Activated CD4-positive, alpha-beta memory T cell treated with anti-CD3 and anti-CD28 coated beads for 36 hours (primary cell): ENCODE measurements at regions not wholly inside any gene's neighbourhood (a gene's known extent, or its start where the extent isn't known, plus 50 kb on each side); places are given as distances from the start of the nearest gene placed in this dataset.
"Not testable (repeated sequence)": the region's sequence is repeated elsewhere in the genome, so short reads cannot be mapped to it uniquely, and the experiment has no call there.

Source experiments
- CTCF ChIA-PET: fragments of 350-600 bp; sonication (Branson Sonifier 250); formaldehyde crosslinking; loops from one replicate; lab custom pipeline; 2021; ENCODE audit warnings: antibody characterized with exemption, inconsistent platforms; lab: Charles Lee
- POLR2A ChIA-PET: fragments of 350-600 bp; sonication (Branson Sonifier 250); formaldehyde crosslinking; loops from one replicate; lab custom pipeline; 2021; ENCODE audit warnings: antibody characterized with exemption; lab: Charles Lee
- DNase-seq: peaks from one replicate; pipeline ENCODE4 v3.0.0-alpha.2; 2020
- H3K27ac Mint-ChIP-seq: one replicate; pipeline ENCODE4 v1.8.0; 2021; ENCODE audit warnings: mixed read lengths
- H3K27me3 Mint-ChIP-seq: one replicate; pipeline ENCODE4 v1.8.0; 2021; ENCODE audit warnings: mixed read lengths
- H3K36me3 Mint-ChIP-seq: one replicate; pipeline ENCODE4 v1.8.0; 2021; ENCODE audit warnings: mixed read lengths
- H3K4me1 Mint-ChIP-seq: one replicate; pipeline ENCODE4 v1.8.0; 2021; ENCODE audit warnings: low read depth, mixed read lengths
- H3K4me3 Mint-ChIP-seq: one replicate; pipeline ENCODE4 v1.8.0; 2021; ENCODE audit warnings: mild to moderate bottlenecking, mixed read lengths
- H3K9me3 Mint-ChIP-seq: one replicate; pipeline ENCODE4 v1.8.0; 2021; ENCODE audit warnings: mixed read lengths
- intact Hi-C: fragments of 100-400 bp; cut with micrococcal nuclease; formaldehyde crosslinking; loops from one replicate; pipeline ENCODE4 v1.15.1; 2023

DNA sequence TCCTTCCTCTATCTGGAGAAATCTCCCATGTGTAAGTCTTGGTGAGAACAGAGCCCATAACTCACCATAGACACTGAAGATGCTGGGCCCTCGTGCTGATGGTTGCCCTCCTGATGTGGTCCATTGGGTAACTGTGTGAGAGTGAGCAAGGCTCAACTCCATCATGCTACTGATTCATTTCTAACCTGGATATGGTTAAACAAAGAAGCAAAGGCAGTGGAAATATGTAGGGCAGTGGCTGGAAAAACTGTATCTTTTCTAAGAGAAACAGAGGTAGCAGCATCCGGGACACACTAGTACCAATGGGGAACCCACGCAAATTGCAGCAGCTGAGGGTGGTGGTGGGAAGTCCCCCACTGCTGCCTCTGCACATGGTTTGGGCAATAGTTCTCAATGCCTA is 221.7 kb downstream of the KLF6 start:
- Mint-ChIP-seq H3K27ac (peak overlapping the region; percentile 35), H3K4me3 (no peak overlapping the region), H3K27me3 (no peaks in the 10 kb centered on the region), H3K9me3 (peaks cover 13% of the 10 kb centered on the region), H3K36me3 (peaks cover 5% of the 10 kb centered on the region), H3K4me1 (peaks cover 27% of the 10 kb centered on the region)
- peak; percentile 82 for DNase-seq
- ChIA-PET CTCF (no interaction called here), POLR2A (interaction anchor here (1.2 to 1.3 kb wide), 2 partner anchors 9 to 214 kb away, joined by 3 read pairs; no protein-coding TSS in a partner anchor)
- intact Hi-C loops: loop anchor here (1.0 to 5.0 kb wide), 7 partner anchors 46 to 247 kb away; no protein-coding TSS in a partner anchor

DNA sequence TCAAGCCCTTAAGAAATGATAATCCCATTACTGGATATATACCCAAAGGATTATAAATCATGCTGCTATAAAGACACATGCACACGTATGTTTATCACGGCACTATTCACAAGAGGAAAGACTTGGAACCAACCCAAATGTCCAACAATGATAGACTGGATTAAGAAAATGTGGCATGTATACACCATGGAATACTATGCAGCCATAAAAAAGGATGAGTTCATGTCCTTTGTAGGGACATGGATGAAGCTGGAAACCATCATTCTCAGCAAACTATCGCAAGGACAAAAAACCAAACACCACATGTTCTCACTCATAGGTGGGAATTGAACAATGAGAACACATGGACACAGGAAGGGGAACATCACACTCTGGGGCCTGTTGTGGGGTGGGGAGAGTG is 224.4 kb downstream of the KLF6 start:
- CTCF ChIA-PET, H3K27ac Mint-ChIP-seq: not testable (repeated sequence)
- intact Hi-C loops: loop anchor here (5.0 kb wide), 5 partner anchors 43 to 222 kb away; no protein-coding TSS in a partner anchor

DNA sequence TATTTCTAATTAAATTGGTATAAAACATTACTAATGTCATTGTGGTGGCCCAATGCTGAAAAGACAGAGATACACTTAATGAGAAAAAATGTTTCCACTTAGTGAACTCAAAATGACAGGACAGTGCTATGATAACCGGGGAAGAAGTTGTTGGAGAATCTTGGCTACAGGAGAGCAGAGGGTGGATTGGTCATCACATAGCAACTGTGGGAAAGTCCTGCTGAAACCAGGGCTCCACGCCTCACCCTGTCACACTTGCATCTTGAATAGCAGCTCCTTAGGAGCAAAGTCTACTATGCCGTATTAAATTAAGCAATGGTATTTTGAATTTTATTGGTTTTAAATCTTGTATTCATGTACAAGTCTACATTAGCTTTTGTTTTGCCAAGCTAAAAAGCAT is 225.5 kb downstream of the KLF6 start:
- no peak for DNase-seq
- no peaks in the 10 kb centered on the region for H3K27me3 Mint-ChIP-seq
- no peaks in the 10 kb centered on the region for H3K9me3 Mint-ChIP-seq
- ChIA-PET CTCF (no interaction called here), POLR2A (no interaction called here)
- H3K4me3 Mint-ChIP-seq: no peak overlapping the region
- no peak overlapping the region for H3K27ac Mint-ChIP-seq
- intact Hi-C loops: no loop called here
- H3K4me1 Mint-ChIP-seq: peaks cover 17% of the 10 kb centered on the region
- no peaks in the 10 kb centered on the region for H3K36me3 Mint-ChIP-seq

More for the DNA sequence above, 224.4 kb downstream of the KLF6 start:
- DNase-seq, H3K36me3 Mint-ChIP-seq, POLR2A ChIA-PET, H3K9me3 Mint-ChIP-seq, H3K27me3 Mint-ChIP-seq, H3K4me3 Mint-ChIP-seq: not testable (repeated sequence)
- H3K4me1 Mint-ChIP-seq: peaks cover 17% of the 10 kb centered on the region

DNA sequence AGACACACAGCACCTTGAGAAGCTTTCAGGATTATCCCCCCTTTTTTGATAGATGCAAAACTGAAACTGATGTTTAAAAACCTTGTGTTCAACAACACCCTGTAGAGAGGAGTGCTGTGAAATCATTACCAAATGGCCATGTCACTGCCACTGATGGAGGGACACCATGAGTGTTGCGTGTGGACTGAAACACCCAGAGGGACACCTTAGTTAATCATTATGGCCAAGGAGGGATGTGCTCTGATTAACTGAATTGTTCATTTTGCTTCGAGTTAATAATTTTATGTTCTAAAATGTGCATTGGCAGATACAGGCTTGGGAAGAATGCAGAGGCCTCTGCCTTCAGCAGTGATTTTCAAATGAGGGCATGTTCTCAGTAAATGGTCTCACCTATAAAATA is 226.0 kb downstream of the KLF6 start:
- intact Hi-C loops: no loop called here
- no peaks in the 10 kb centered on the region for H3K36me3 Mint-ChIP-seq
- CTCF ChIA-PET: no interaction called here

DNA sequence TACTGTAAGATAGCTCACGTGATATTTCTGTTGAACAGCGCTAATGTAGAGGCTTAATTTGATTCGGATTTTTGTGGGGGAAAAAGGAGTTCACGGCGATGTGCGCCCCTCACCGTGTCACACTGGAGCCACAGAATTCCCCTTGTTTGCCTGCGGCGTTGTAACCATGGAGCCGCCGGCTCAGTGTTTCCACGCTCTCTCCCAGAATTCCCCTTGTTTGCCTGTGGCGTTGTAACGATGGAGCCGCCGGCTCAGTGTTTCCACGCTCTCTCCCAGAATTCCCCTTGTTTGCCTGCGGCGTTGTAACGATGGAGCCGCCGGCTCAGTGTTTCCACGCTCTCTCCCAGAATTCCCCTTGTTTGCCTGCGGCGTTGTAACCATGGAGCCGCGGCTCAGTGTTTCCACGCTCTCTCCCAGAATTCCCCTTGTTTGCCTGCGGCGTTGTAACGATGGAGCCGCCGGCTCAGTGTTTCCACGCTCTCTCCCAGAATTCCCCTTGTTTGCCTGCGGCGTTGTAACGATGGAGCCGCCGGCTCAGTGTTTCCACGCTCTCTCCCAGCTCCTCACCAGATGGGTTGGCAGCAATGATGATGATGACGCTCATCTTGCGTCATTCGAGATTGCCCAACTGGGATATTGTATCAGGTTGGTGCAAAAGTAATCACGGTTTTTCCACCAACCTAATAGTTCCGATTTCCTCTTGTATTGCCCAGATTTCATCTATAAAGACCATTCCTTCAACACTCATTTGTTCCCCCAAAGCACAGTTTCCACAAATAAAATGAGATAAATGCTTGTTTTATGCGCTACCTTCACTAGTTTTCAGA is 228.6 kb downstream of the KLF6 start:
- H3K4me3 Mint-ChIP-seq: peak overlapping the region; percentile 27
- H3K36me3 Mint-ChIP-seq, POLR2A ChIA-PET, H3K27ac Mint-ChIP-seq, H3K4me1 Mint-ChIP-seq, H3K9me3 Mint-ChIP-seq, CTCF ChIA-PET, H3K27me3 Mint-ChIP-seq, intact Hi-C loops, DNase-seq: not testable (repeated sequence)

More for the DNA sequence above, 226.0 kb downstream of the KLF6 start:
- peaks cover 17% of the 10 kb centered on the region for H3K4me1 Mint-ChIP-seq
- H3K4me3 Mint-ChIP-seq: no peak overlapping the region
- H3K27ac Mint-ChIP-seq: no peak overlapping the region
- no peaks in the 10 kb centered on the region for H3K9me3 Mint-ChIP-seq
- POLR2A ChIA-PET: no interaction called here
- DNase-seq: no peak
- H3K27me3 Mint-ChIP-seq: no peaks in the 10 kb centered on the region

DNA sequence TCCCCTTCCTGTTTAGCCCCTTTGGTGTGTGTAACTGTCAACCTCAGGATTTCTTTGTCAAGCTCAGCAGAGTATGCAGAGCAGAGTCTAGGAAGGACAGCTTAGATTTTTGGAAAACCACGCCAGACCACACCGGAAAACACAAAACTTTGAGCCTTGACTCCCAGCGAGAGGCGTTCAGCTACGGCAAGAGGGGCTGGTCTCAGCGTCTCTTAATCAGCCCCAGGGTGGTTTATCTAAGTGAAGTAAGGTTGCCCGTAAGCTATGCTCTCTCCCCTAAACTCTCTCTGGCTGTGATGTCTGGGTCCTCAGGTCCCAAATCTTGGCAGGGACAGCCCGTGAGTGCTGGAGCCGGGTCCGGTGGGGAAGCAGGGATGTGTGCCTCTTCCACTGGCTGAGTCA is 230.9 kb downstream of the KLF6 start:
- no peak overlapping the region for H3K27ac Mint-ChIP-seq
- no peaks in the 10 kb centered on the region for H3K36me3 Mint-ChIP-seq
- DNase-seq: no peak
- ChIA-PET CTCF (interaction anchor here (1.0 kb wide), 1 partner anchor 356 kb away, joined by 3 read pairs; no protein-coding TSS in a partner anchor), POLR2A (interaction anchor here (0.6 kb wide), 1 partner anchor 10 kb away, joined by 3 read pairs; no protein-coding TSS in a partner anchor)
- H3K9me3 Mint-ChIP-seq: no peaks in the 10 kb centered on the region
- peak overlapping the region; percentile 30 for H3K4me3 Mint-ChIP-seq
- H3K27me3 Mint-ChIP-seq: no peaks in the 10 kb centered on the region
- peaks cover 9% of the 10 kb centered on the region for H3K4me1 Mint-ChIP-seq
- intact Hi-C loops: no loop called here

DNA sequence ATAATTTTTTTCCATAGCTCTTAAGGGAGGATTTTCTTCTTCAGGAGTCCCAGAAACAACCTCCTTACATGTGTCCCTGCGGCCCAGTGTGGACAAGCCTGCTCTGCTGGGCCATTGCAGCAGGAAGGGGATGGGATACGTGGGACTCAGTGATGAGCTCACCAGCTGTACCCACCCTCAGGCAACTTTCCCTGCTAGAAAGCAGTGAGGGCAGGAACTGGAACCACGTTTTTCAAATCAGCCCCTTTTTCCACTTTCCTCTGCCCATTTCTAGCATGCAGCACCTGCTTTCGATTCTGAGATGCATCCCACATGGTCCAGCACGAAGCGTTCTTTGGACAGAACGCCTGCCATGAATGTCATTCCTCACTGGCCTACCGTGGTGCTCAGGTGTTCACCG is 232.7 kb downstream of the KLF6 start:
- H3K27me3 Mint-ChIP-seq: peaks cover 2% of the 10 kb centered on the region
- DNase-seq: no peak
- peaks cover 7% of the 10 kb centered on the region for H3K9me3 Mint-ChIP-seq
- peaks cover 9% of the 10 kb centered on the region for H3K4me1 Mint-ChIP-seq
- H3K4me3 Mint-ChIP-seq: no peak overlapping the region
- peaks cover 2% of the 10 kb centered on the region for H3K36me3 Mint-ChIP-seq
- CTCF ChIA-PET: no interaction called here
- intact Hi-C loops: no loop called here
- H3K27ac Mint-ChIP-seq: no peak overlapping the region
- POLR2A ChIA-PET: no interaction called here

DNA sequence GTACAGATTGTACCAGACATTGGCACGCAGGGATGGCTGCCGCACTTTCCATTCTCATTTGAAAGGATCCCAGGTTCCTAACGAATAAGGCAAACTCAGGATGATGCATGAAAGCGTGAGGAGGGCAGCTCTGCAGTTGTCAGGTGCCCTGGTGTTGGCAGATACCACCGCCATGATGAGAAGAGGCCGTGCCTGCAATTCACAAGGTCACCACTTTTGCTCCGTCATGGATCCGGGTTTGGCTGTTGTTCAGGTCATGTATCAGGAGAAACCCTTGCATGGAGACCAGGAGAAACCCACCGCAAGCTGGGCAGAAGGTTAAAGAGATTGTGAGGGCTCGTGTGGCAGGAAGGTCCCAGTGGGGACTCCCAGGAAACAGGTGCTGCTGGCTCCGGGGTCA is 233.2 kb downstream of the KLF6 start:
- no peak overlapping the region for H3K4me3 Mint-ChIP-seq
- DNase-seq: no peak
- POLR2A ChIA-PET: no interaction called here
- intact Hi-C loops: no loop called here
- no peak overlapping the region for H3K27ac Mint-ChIP-seq
- H3K36me3 Mint-ChIP-seq: peaks cover 2% of the 10 kb centered on the region
- H3K9me3 Mint-ChIP-seq: peaks cover 9% of the 10 kb centered on the region
- H3K27me3 Mint-ChIP-seq: peaks cover 2% of the 10 kb centered on the region
- H3K4me1 Mint-ChIP-seq: peaks cover 9% of the 10 kb centered on the region
- CTCF ChIA-PET: no interaction called here

DNA sequence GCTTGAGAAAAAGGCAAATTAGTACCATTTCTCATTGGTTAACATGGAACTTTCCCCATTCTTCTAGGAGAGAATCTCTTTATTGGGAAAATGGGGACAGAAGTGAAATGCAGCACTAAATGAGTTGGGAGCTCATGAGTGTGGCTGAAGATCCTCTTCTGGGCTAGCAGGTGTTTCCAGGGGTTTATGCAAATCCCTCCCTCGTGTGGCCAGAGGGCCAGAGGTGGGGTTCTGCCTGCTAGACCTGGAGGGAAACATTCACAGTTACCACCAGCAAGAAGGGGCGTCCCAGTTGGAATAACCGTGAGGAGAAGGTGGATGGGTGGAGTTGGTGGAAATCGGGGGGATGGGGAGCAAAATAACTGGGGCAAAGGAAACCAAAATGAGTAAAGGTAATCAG is 235.9 kb downstream of the KLF6 start:
- H3K9me3 Mint-ChIP-seq: peaks cover 14% of the 10 kb centered on the region
- no peak overlapping the region for H3K27ac Mint-ChIP-seq
- no peak overlapping the region for H3K4me3 Mint-ChIP-seq
- intact Hi-C loops: no loop called here
- no peak for DNase-seq
- ChIA-PET CTCF (no interaction called here), POLR2A (no interaction called here)
- peaks cover 2% of the 10 kb centered on the region for H3K4me1 Mint-ChIP-seq
- peaks cover 2% of the 10 kb centered on the region for H3K36me3 Mint-ChIP-seq
- peaks cover 2% of the 10 kb centered on the region for H3K27me3 Mint-ChIP-seq

DNA sequence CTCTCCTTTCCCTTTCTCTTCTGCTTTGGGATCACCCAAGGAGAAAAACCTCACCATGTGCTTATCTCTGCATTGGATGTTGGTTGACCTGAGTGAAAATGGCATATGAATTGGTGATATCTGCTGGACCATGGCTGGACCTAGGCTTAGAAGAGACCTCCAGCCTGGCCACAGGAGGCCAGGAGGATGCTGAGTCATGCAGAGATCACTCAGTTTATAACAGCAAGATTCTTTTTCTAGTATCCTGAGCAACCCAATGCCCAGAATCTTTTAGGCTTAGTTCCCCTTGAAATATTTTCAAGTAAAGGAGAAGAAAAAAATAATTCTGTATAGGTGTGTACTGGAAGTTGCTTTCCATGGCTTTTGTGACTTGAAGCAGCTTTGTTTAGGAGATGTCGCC is 236.3 kb downstream of the KLF6 start:
- peaks cover 2% of the 10 kb centered on the region for H3K27me3 Mint-ChIP-seq
- CTCF ChIA-PET: no interaction called here
- H3K9me3 Mint-ChIP-seq: peaks cover 14% of the 10 kb centered on the region
- H3K4me3 Mint-ChIP-seq: no peak overlapping the region
- peaks cover 2% of the 10 kb centered on the region for H3K36me3 Mint-ChIP-seq
- no peak overlapping the region for H3K27ac Mint-ChIP-seq
- H3K4me1 Mint-ChIP-seq: no peaks in the 10 kb centered on the region
- DNase-seq: no peak
- POLR2A ChIA-PET: no interaction called here
- intact Hi-C loops: no loop called here

DNA sequence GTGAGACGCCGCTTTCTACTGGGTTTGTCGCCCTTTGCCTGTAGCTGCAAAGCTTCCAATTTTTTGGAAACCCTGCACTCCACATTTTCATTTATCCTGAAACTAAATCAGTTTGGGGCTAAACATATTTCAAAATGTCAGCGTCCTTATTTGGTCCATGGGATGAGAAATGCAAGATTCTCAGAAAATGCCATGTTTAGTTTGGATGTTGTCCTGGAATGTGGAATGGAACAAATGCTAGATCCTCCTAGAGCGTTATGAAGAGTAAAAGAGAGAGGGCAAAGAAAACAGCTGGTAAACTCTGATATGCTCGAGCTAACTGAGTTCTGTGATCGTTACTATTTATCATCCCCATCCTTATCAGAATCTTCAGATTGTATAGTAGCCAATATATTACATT is 236.9 kb downstream of the KLF6 start:
- H3K36me3 Mint-ChIP-seq: peaks cover 2% of the 10 kb centered on the region
- H3K27ac Mint-ChIP-seq: no peak overlapping the region
- intact Hi-C loops: no loop called here
- H3K9me3 Mint-ChIP-seq: peaks cover 14% of the 10 kb centered on the region
- CTCF ChIA-PET: no interaction called here
- peaks cover 2% of the 10 kb centered on the region for H3K27me3 Mint-ChIP-seq
- H3K4me3 Mint-ChIP-seq: no peak overlapping the region
- POLR2A ChIA-PET: no interaction called here
- no peaks in the 10 kb centered on the region for H3K4me1 Mint-ChIP-seq
- DNase-seq: no peak

DNA sequence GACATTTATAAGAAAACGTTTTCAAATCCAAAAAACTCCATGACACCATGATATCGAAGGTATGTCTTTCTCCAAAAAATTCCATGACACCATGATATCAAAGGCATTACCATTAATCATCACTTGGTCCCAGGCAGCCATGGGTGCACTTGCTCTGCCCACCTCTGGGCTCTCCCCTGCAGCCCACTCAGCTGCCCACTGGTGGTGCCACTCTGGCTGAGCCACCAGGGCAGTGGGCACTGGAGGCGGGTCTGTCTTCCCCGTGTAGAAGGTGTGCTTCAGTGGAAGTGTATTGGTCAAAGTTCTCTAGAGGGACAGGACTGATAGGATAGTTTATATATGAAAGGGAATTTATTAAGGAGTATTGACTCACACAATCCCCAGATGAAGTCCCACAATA is 240.4 kb downstream of the KLF6 start:
- ChIA-PET CTCF (no interaction called here), POLR2A (no interaction called here)
- no peak overlapping the region for H3K4me3 Mint-ChIP-seq
- peaks cover 14% of the 10 kb centered on the region for H3K9me3 Mint-ChIP-seq
- DNase-seq: no peak
- H3K36me3 Mint-ChIP-seq: peaks cover 2% of the 10 kb centered on the region
- no peak overlapping the region for H3K27ac Mint-ChIP-seq
- intact Hi-C loops: no loop called here
- H3K4me1 Mint-ChIP-seq: peaks cover 3% of the 10 kb centered on the region
- peaks cover 2% of the 10 kb centered on the region for H3K27me3 Mint-ChIP-seq

DNA sequence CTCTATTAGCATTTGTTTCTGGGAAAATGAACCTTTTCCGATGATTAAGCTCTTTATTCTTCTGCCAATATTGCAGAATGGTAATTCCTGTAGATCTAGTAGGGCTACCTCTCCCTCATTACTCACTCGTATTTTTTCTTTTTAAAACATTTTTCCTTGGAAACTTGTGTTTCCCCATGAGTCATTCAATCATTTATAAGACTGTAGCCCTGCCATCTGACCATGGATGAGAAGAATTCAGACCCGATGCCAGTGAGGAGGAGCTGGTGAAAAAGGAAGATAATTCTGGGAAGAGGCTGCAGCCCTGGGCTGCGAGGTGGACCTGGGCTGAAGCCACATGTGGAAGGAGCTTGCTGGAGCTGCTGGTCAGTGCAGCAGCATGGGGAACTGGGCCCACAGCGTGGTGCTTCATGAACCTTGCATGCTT is 242.8 kb downstream of the KLF6 start:
- no peak for DNase-seq
- no peaks in the 10 kb centered on the region for H3K36me3 Mint-ChIP-seq
- no peak overlapping the region for H3K27ac Mint-ChIP-seq
- intact Hi-C loops: no loop called here
- peaks cover 10% of the 10 kb centered on the region for H3K4me1 Mint-ChIP-seq
- H3K4me3 Mint-ChIP-seq: no peak overlapping the region
- no peaks in the 10 kb centered on the region for H3K27me3 Mint-ChIP-seq
- ChIA-PET POLR2A (no interaction called here), CTCF (no interaction called here)
- peaks cover 7% of the 10 kb centered on the region for H3K9me3 Mint-ChIP-seq
